K562 (cell line): ENCODE measurements at regions not wholly inside any gene's neighbourhood (a gene's known extent, or its start where the extent isn't known, plus 50 kb on each side); places are given as distances from the start of the nearest gene placed in this dataset.

Experiments used
- ATAC-seq: fragments of 200-7000 bp; cut with Tn5 transposase; 3 replicates; pipeline ENCODE4 v1.9.1; 2020; ENCODE audit warnings: moderate library complexity
- BruUV-seq: library from RNA; stranded (reverse); fragments of 400-500 nt; replicated peaks from 2 replicates; lab custom pipeline; 2021; lab: Mats Ljungman, UMichigan
- CTCF ChIA-PET: fragments of 300-600 bp; formaldehyde crosslinking; extraction: SDS; loops from one replicate; lab custom pipeline; 2021; ENCODE audit warnings: low intra/inter-chr PET ratio; lab: Yijun Ruan, JAX
- POLR2A ChIA-PET: fragments of 300-600, 350-650 bp; sonication (Branson Sonifier 250); formaldehyde crosslinking; extraction: SDS; loops from one replicate; lab custom pipeline; 2021; ENCODE audit warnings: antibody characterized with exemption, inconsistent platforms; lab: Yijun Ruan, JAX
- DNase-seq, 4 experiments: peaks; one replicate each; pipeline versions ENCODE4 v3.0.0 to v3.0.0-alpha.2; 2011 to 2018; ENCODE audit warnings: low spot score in 3 of 4, mixed read lengths in 3 of 4; ENCODE audit errors: extremely low read depth in 1 of 4
- FAIRE-seq: peaks from 2 replicates; lab custom pipeline; 2011; peaks lifted over from hg19 to GRCh38; lab: Jason Lieb, UNC
- H2AFZ ChIP-seq: 2 replicates; pipeline ENCODE4 v1.6.0; 2011; ENCODE audit warnings: low read depth, low read length, control low read depth, inconsistent platforms
- H3K27ac ChIP-seq: fragments of 200-600 bp; 3 replicates; pipeline ENCODE4 v1.8.0; 2011; ENCODE audit warnings: low read depth, mild to moderate bottlenecking, control low read depth, inconsistent platforms, low read length, moderate library complexity, mixed read lengths; ENCODE audit errors: extremely low read depth
- H3K27me3 ChIP-seq, 2 experiments: fragments of 300-600 bp in 1 of 2; 2 replicates in 1 of 2; 3 replicates in 1 of 2; pipeline versions ENCODE4 v1.6.0 to v1.8.0; 2011; ENCODE audit warnings: inconsistent platforms in 2 of 2, low read length in 2 of 2, mild to moderate bottlenecking in 1 of 2, mixed read lengths in 1 of 2, moderate library complexity in 1 of 2; ENCODE audit not compliant: control insufficient read depth in 2 of 2, insufficient read depth in 2 of 2
- H3K36me3 ChIP-seq: fragments of 300-600 bp; 3 replicates; pipeline ENCODE4 v1.8.0; 2011; ENCODE audit warnings: mild to moderate bottlenecking, low read length, inconsistent platforms; ENCODE audit not compliant: control insufficient read depth, insufficient read depth
- H3K4me1 ChIP-seq, 2 experiments: fragments of 200-600 bp in 1 of 2; replicated peaks in 1 of 2; 2 replicates in 1 of 2; 3 replicates in 1 of 2; pipeline versions ENCODE4 v1.5.1 to v1.8.0; 2011; ENCODE audit warnings: inconsistent platforms in 2 of 2, low read length in 2 of 2, mild to moderate bottlenecking in 1 of 2, mixed read lengths in 1 of 2, moderate library complexity in 1 of 2; ENCODE audit not compliant: control insufficient read depth in 2 of 2, insufficient read depth in 2 of 2
- H3K4me2 ChIP-seq: 2 replicates; pipeline ENCODE4 v1.6.1; 2011; ENCODE audit warnings: low read length, control low read depth, inconsistent platforms, mixed read lengths; ENCODE audit not compliant: insufficient read depth
- H3K4me3 ChIP-seq: fragments of 200-600 bp; sonication (generic), shearing (Covaris generic); 2 replicates; pipeline ENCODE4 v1.5.1; 2016; ENCODE audit warnings: control low read depth, inconsistent platforms
- H3K79me2 ChIP-seq: fragments of 200-600 bp; 3 replicates; pipeline ENCODE4 v1.8.0; 2011; ENCODE audit warnings: low read length, inconsistent platforms; ENCODE audit not compliant: control insufficient read depth, insufficient read depth
- H3K9ac ChIP-seq, 2 experiments: 2 replicates each; pipeline versions ENCODE4 v1.6.0 to v1.6.1; 2011; ENCODE audit warnings: low read depth in 2 of 2, low read length in 2 of 2, control low read depth in 1 of 2, inconsistent platforms in 1 of 2, mild to moderate bottlenecking in 1 of 2, mixed read lengths in 1 of 2; ENCODE audit not compliant: insufficient read depth in 1 of 2
- H3K9me1 ChIP-seq: one replicate; pipeline ENCODE4 v1.6.0; 2011; ENCODE audit warnings: inconsistent platforms, mild to moderate bottlenecking, low read length, moderate library complexity; ENCODE audit not compliant: control insufficient read depth, insufficient read depth
- H3K9me3 ChIP-seq: replicated peaks from 2 replicates; pipeline ENCODE4 v1.5.1; 2011; ENCODE audit warnings: low read depth, low read length, inconsistent platforms; ENCODE audit not compliant: control insufficient read depth, insufficient read depth
- H4K20me1 ChIP-seq: replicated peaks from 2 replicates; pipeline ENCODE4 v1.6.1; 2011; ENCODE audit warnings: low read length, inconsistent platforms, mixed read lengths; ENCODE audit not compliant: control insufficient read depth, insufficient read depth
- ARHGAP35 ChIP-seq: fragments of 450-650 bp; IDR thresholded peaks from 2 replicates; pipeline ENCODE4 v1.6.1; 2018; ENCODE audit not compliant: partially characterized antibody
- BDP1 ChIP-seq: IDR thresholded peaks from 3 replicates; pipeline ENCODE4 v1.6.1; 2011; ENCODE audit not compliant: insufficient read length, insufficient read depth
- EWSR1 ChIP-seq: fragments of 450-650 bp; IDR thresholded peaks from 2 replicates; pipeline ENCODE4 v1.6.1; 2018; ENCODE audit warnings: borderline replicate concordance, mild to moderate bottlenecking, low read depth, moderate library complexity; ENCODE audit not compliant: partially characterized antibody
- HMGN3 ChIP-seq: IDR thresholded peaks from 2 replicates; pipeline ENCODE4 v1.6.1; 2011; ENCODE audit warnings: borderline replicate concordance, low read depth, mild to moderate bottlenecking, mixed read lengths, low read length; ENCODE audit not compliant: insufficient read length; ENCODE audit errors: extremely low read depth
- NFE2L1 ChIP-seq: fragments of 450-650 bp; IDR thresholded peaks from 2 replicates; pipeline ENCODE4 v1.6.1; 2016; ENCODE audit warnings: missing genetic modification characterization, low read depth, mild to moderate bottlenecking, missing compliant biosample characterization, moderate library complexity, borderline replicate concordance
- NFXL1 ChIP-seq: fragments of 450-650 bp; formaldehyde crosslinking; IDR thresholded peaks from 2 replicates; pipeline ENCODE4 v1.4.0; 2021; ENCODE audit warnings: mild to moderate bottlenecking
- NR1H2 ChIP-seq: sonication (generic); formaldehyde crosslinking; IDR thresholded peaks from 2 replicates; pipeline ENCODE4 v1.4.0; 2020; ENCODE audit warnings: mild to moderate bottlenecking, missing genetic modification reagents
- PCBP2 ChIP-seq: fragments of 200-400 bp; formaldehyde crosslinking; IDR thresholded peaks from 2 replicates; pipeline ENCODE4 v1.6.1; 2018; ENCODE audit warnings: low read length, low read depth, mild to moderate bottlenecking, moderate library complexity; ENCODE audit not compliant: poor library complexity, severe bottlenecking
- SAP30 ChIP-seq: fragments of 200-600 bp; sonication (generic); IDR thresholded peaks from 2 replicates; pipeline ENCODE4 v1.6.1; 2012; ENCODE audit warnings: borderline replicate concordance, low read depth, mild to moderate bottlenecking, moderate library complexity, low read length, control low read depth, inconsistent platforms; ENCODE audit not compliant: insufficient read depth, poor library complexity, severe bottlenecking
- TCF7 ChIP-seq: sonication (generic); IDR thresholded peaks from 2 replicates; pipeline ENCODE4 v1.6.1; 2016; ENCODE audit warnings: antibody characterized with exemption, borderline replicate concordance
- ZNF699 ChIP-seq: fragments of 250-450 bp; sonication (Bioruptor Pico); IDR thresholded peaks from 2 replicates; pipeline ENCODE4 v1.8.0; 2021; ENCODE audit warnings: mild to moderate bottlenecking, moderate library complexity; ENCODE audit not compliant: insufficient replicate concordance
- ZNF780A ChIP-seq: fragments of 250-450 bp; sonication (Bioruptor Pico); IDR thresholded peaks from 2 replicates; pipeline ENCODE4 v1.5.0; 2021; ENCODE audit warnings: mild to moderate bottlenecking
- WGBS: fragments of 100-300 bp; shearing (Covaris generic); methylation state at CpG from one replicate; pipeline ENCODE4 v1.1.6; 2016; ENCODE audit warnings: low coverage, mixed read lengths; ENCODE audit not compliant: insufficient coverage; ENCODE audit errors: missing lambda C conversion rate; 5-methylcytosine and 5-hydroxymethylcytosine counted together
- in situ Hi-C: fragments of 300-500 bp; cut with MboI; formaldehyde crosslinking; loops from 4 replicates; pipeline ENCODE4 v1.15.0; 2018; ENCODE audit warnings: inconsistent platforms, mixed read lengths
- intact Hi-C: fragments of 100-400 bp; cut with micrococcal nuclease; formaldehyde crosslinking; loops from 2 replicates; pipeline ENCODE4 v1.14.2; 2022
- TF ChIP-seq, protein P1 (sequence below), 2 experiments: fragments of 200-800 bp in 1 of 2; sonication (Bioruptor generic) in 1 of 2; sonication (generic) in 1 of 2; formaldehyde crosslinking in 1 of 2; IDR thresholded peaks in 1 of 2; conservative IDR thresholded peaks in 1 of 2; 2 replicates each; pipeline versions ENCODE4 v1.5.0 to v1.6.1; 2016 to 2020; ENCODE audit warnings: missing compliant biosample characterization in 1 of 2, missing genetic modification characterization in 1 of 2, missing genetic modification reagents in 1 of 2
- TF ChIP-seq, protein P2 (sequence below): fragments of 250-450 bp; sonication (Bioruptor Pico); IDR thresholded peaks from 2 replicates; pipeline ENCODE4 v1.8.0; 2022; ENCODE audit warnings: moderate library complexity, mild to moderate bottlenecking, inconsistent platforms
- TF ChIP-seq, protein P3 (sequence below): fragments of 250-450 bp; sonication (Bioruptor Pico); IDR thresholded peaks from 2 replicates; pipeline ENCODE4 v1.8.0; 2021; ENCODE audit warnings: borderline replicate concordance, mild to moderate bottlenecking, moderate library complexity; ENCODE audit not compliant: poor library complexity, severe bottlenecking
- TF ChIP-seq, protein P4 (sequence below): fragments of 450-650 bp; formaldehyde crosslinking; IDR thresholded peaks from 2 replicates; pipeline ENCODE4 v1.4.0; 2022; ENCODE audit warnings: mild to moderate bottlenecking, moderate library complexity

GRCh38 chr14:49993565-49993964 is 100.7 kb downstream of the ARF6 start:
- Histone ChIP-seq H3K4me2 (no peak overlapping the region), H3K9me3 (no peaks in the 10 kb centered on the region), H3K27ac (no peak overlapping the region), H3K9ac (no peak overlapping the region), H3K4me3 (no peak overlapping the region), H3K4me1 (peaks cover 0 to 5% of the 10 kb centered on the region in 2 experiments; a peak in 3 of 5 replicates), H2AFZ (no peak overlapping the region), H3K36me3 (no peaks in the 10 kb centered on the region), H3K27me3 (no peaks in the 10 kb centered on the region), H4K20me1 (no peaks in the 10 kb centered on the region), H3K9me1 (no peaks in the 10 kb centered on the region), H3K79me2 (no peaks in the 10 kb centered on the region)
- no peak for TF ChIP-seq NR1H2 (CRISPR knock-in tag)
- no peak for TF ChIP-seq NFE2L1 (tag)
- TF ChIP-seq, protein P1, sequence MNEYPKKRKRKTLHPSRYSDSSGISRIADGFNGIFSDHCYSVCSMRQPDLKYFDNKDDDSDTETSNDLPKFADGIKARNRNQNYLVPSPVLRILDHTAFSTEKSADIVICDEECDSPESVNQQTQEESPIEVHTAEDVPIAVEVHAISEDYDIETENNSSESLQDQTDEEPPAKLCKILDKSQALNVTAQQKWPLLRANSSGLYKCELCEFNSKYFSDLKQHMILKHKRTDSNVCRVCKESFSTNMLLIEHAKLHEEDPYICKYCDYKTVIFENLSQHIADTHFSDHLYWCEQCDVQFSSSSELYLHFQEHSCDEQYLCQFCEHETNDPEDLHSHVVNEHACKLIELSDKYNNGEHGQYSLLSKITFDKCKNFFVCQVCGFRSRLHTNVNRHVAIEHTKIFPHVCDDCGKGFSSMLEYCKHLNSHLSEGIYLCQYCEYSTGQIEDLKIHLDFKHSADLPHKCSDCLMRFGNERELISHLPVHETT (CRISPR knock-in tag; conservative IDR thresholded peaks at IDR 0.05 in 1 of 2, IDR thresholded peaks at IDR 0.05 in 1 of 2), result no peak
- no peak for TF ChIP-seq ZNF699 (CRISPR knock-in tag)
- no peak for TF ChIP-seq ARHGAP35
- TF ChIP-seq PCBP2, result no peak
- TF ChIP-seq, protein P2, sequence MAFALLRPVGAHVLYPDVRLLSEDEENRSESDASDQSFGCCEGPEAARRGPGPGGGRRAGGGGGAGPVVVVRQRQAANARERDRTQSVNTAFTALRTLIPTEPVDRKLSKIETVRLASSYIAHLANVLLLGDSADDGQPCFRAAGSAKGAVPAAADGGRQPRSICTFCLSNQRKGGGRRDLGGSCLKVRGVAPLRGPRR (CRISPR knock-in tag), result no peak
- TF ChIP-seq, protein P3, sequence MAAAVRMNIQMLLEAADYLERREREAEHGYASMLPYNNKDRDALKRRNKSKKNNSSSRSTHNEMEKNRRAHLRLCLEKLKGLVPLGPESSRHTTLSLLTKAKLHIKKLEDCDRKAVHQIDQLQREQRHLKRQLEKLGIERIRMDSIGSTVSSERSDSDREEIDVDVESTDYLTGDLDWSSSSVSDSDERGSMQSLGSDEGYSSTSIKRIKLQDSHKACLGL (CRISPR knock-in tag), result no peak
- no peak for TF ChIP-seq BDP1
- TF ChIP-seq EWSR1, result no peak
- no peak for TF ChIP-seq NFXL1
- no peak for TF ChIP-seq TCF7
- no peak for TF ChIP-seq ZNF780A
- no peak for TF ChIP-seq HMGN3
- TF ChIP-seq, protein P4, sequence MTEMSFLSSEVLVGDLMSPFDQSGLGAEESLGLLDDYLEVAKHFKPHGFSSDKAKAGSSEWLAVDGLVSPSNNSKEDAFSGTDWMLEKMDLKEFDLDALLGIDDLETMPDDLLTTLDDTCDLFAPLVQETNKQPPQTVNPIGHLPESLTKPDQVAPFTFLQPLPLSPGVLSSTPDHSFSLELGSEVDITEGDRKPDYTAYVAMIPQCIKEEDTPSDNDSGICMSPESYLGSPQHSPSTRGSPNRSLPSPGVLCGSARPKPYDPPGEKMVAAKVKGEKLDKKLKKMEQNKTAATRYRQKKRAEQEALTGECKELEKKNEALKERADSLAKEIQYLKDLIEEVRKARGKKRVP, result no peak
- TF ChIP-seq SAP30, result no peak
- DNase-seq, result no peak
- BruUV-seq, result no TSS peak
- FAIRE-seq, result no peak
- in situ Hi-C loops (no loop called here), intact Hi-C loops (no loop called here)
- 77% methylated on average over 4 of the region's 9 CpGs for WGBS
- ChIA-PET POLR2A (interaction anchor here (0.8 kb wide), 2 partner anchors 10 to 23 kb away, joined by 3 read pairs; no protein-coding TSS in a partner anchor), CTCF (no interaction called here)
- no peak for ATAC-seq
